ENCODE measurements at regions not wholly inside any gene's neighbourhood (a gene's known extent, or its start where the extent isn't known, plus 50 kb on each side); places are given as distances from the start of the nearest gene placed in this dataset.

- DNase-seq (ENCODE audit: extremely low read depth, low read depth): no peak
- no peak overlapping the region for H3K4me3 ChIP-seq (replicated peaks; ENCODE audit: low read depth, low read length)
- TF ChIP-seq CTCF (IDR thresholded peaks at IDR 0.05; ENCODE audit: low read depth, low read length, missing control alignments): no peak
Measured at GRCh38 chr1:222241410-222241809, 306.5 kb downstream of the HHIPL2 start.

- no peak for TF ChIP-seq CTCF (IDR thresholded peaks at IDR 0.05; ENCODE audit: low read depth, low read length, missing control alignments)
- no peak for DNase-seq (ENCODE audit: extremely low read depth, low read depth)
- no peak overlapping the region for H3K4me3 ChIP-seq (replicated peaks; ENCODE audit: low read depth, low read length)
Measured at GRCh38 chr1:222240536-222241181, 307.2 kb downstream of the HHIPL2 start.

GRCh38 chr1:222239130-222239529 lies 308.8 kb downstream of the HHIPL2 start:
- TF ChIP-seq CTCF (IDR thresholded peaks at IDR 0.05; ENCODE audit: low read depth, low read length, missing control alignments): no peak
- H3K4me3 ChIP-seq (replicated peaks; ENCODE audit: low read depth, low read length): no peak overlapping the region
- no peak for DNase-seq (ENCODE audit: extremely low read depth, low read depth)

GRCh38 chr1:222234351-222234750 lies 313.6 kb downstream of the HHIPL2 start:
- DNase-seq (ENCODE audit: extremely low read depth, low read depth): no peak

GRCh38 chr1:222233444-222234158 lies 314.3 kb downstream of the HHIPL2 start:
- DNase-seq (ENCODE audit: extremely low read depth, low read depth): no peak
- no peak for TF ChIP-seq CTCF (IDR thresholded peaks at IDR 0.05; ENCODE audit: low read depth, low read length, missing control alignments)
- no peak overlapping the region for H3K4me3 ChIP-seq (replicated peaks; ENCODE audit: low read depth, low read length)

More at GRCh38 chr1:222234351-222234750, 313.6 kb downstream of the HHIPL2 start:
- H3K4me3 ChIP-seq (replicated peaks; ENCODE audit: low read depth, low read length): no peak overlapping the region
- no peak for TF ChIP-seq CTCF (IDR thresholded peaks at IDR 0.05; ENCODE audit: low read depth, low read length, missing control alignments)

- no peak for DNase-seq (ENCODE audit: extremely low read depth, low read depth)
Measured at GRCh38 chr1:222232842-222233241, 315.1 kb downstream of the HHIPL2 start.

More at GRCh38 chr1:222232842-222233241, 315.1 kb downstream of the HHIPL2 start:
- TF ChIP-seq CTCF (IDR thresholded peaks at IDR 0.05; ENCODE audit: low read depth, low read length, missing control alignments): no peak
- H3K4me3 ChIP-seq (replicated peaks; ENCODE audit: low read depth, low read length): no peak overlapping the region

Data from HFF-Myc (cell line).